Activated naive CD4-positive, alpha-beta T cell treated with anti-CD3 and anti-CD28 coated beads, Interleukin-2, amount 50 U/mL, for 24 hours (primary cell): ENCODE measurements at regions not wholly inside any gene's neighbourhood (a gene's known extent, or its start where the extent isn't known, plus 50 kb on each side); places are given as distances from the start of the nearest gene placed in this dataset.

Source experiments
- H3K27ac Mint-ChIP-seq: one replicate; pipeline ENCODE4 v1.8.0; 2021; ENCODE audit warnings: mild to moderate bottlenecking, mixed read lengths
- H3K27me3 Mint-ChIP-seq: one replicate; pipeline ENCODE4 v1.8.0; 2021; ENCODE audit warnings: mixed read lengths
- H3K36me3 Mint-ChIP-seq: one replicate; pipeline ENCODE4 v1.8.0; 2021; ENCODE audit warnings: mixed read lengths
- H3K4me1 Mint-ChIP-seq: one replicate; pipeline ENCODE4 v1.8.0; 2021; ENCODE audit warnings: mixed read lengths
- H3K4me3 Mint-ChIP-seq: one replicate; pipeline ENCODE4 v1.8.0; 2021; ENCODE audit warnings: mild to moderate bottlenecking, mixed read lengths
- H3K9me3 Mint-ChIP-seq: one replicate; pipeline ENCODE4 v1.8.0; 2021; ENCODE audit warnings: mixed read lengths

DNA sequence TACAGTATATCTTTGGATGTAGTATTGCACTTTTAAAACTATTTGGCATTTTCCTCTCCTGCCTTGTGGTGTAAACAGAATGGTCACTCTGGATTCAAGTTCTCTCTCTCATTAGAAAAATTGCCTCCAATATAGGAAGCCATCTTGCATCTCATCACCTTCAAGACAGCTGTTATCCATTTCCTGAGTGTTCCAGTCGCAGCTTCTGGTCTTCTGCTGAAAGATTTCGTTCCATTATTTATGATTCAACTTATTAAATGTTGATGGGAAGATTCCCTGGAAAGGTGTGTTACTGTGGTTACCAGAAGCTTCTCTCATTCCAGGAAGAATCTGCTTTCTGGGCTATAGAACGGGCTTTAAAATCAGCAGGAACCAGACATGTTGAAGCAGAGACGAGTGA is 568.3 kb upstream of the SLIT2 start:
- H3K27me3 Mint-ChIP-seq: no peaks in the 10 kb centered on the region
- no peak overlapping the region for H3K4me3 Mint-ChIP-seq
- peaks cover 16% of the 10 kb centered on the region for H3K9me3 Mint-ChIP-seq

DNA sequence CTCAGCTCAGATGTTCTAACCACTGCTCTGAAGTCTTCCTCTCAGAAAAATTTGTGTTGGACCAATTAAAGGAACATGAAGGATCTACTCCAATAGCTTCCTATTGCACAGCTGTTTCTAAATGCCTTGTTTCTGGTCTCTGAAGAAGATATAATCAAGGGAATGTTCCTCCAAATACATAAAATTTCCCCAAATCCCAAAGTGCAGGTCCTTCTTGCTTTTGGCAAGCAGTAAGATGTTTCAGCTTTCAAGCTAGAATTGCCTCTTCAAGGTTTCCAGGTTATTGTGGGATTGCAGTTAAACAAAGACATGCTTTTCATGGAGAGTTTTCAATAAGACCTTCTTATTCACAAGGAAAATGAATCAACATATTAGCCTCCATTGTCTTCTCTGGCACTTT is 574.5 kb upstream of the SLIT2 start:
- Mint-ChIP-seq H3K27ac (no peak overlapping the region), H3K9me3 (no peaks in the 10 kb centered on the region), H3K4me1 (no peaks in the 10 kb centered on the region), H3K36me3 (no peaks in the 10 kb centered on the region), H3K4me3 (no peak overlapping the region), H3K27me3 (no peaks in the 10 kb centered on the region)

More for the DNA sequence above, 568.3 kb upstream of the SLIT2 start:
- Mint-ChIP-seq H3K27ac (no peak overlapping the region), H3K36me3 (no peaks in the 10 kb centered on the region), H3K4me1 (no peaks in the 10 kb centered on the region)

DNA sequence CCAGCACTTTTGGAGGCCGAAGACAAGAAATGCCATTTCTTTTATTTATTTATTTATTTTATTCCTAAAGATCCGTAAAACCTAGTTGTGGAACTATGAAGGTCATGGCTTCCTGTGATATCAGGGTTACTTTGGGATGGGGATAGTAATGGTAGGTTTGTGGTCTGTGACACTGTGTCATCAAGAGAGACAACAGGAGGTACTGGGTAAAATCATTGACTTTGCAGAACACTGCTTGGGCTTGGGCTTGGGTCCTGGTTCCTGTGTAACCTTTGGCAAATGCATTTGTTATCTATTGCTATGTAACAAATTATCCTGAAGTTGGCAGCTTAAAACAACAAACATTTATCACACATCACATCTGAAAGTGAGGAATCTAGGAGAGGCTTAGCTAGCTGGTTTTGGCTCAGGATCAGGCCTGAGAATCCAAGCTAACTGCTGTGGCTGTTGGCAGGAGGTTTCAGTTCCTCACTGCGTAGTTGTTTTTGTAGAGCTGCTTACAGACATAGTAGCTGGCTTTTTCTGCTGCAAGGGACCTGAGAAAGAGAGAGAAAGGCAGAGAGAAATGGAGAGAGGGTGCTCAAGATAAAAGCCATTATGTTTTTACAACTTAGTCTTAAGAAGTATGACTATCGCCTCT is 576.4 kb upstream of the SLIT2 start:
- Mint-ChIP-seq H3K4me3 (no peak overlapping the region), H3K4me1 (no peaks in the 10 kb centered on the region), H3K27me3 (no peaks in the 10 kb centered on the region), H3K9me3 (no peaks in the 10 kb centered on the region), H3K27ac (no peak overlapping the region), H3K36me3 (no peaks in the 10 kb centered on the region)

DNA sequence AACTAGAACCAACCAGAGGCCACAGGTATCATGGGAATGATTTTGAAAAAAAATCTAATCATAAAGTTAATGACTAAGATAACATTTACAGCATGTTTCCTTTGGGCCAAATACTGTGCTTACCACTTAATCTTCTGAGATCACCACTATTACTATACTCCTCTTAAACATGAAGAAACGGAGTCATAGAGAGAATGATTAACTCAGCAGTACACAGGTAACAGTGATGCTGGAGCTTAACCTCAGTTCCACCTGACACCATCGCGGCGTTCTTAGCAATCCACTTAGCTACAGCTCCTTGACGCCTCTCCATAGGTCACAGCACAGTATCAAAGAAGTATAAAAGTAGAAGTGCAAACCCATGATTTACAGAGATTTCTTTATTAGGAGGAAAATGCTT is 592.6 kb upstream of the SLIT2 start:
- H3K27me3 Mint-ChIP-seq: no peaks in the 10 kb centered on the region
- H3K9me3 Mint-ChIP-seq: peaks cover 15% of the 10 kb centered on the region
- H3K4me1 Mint-ChIP-seq: no peaks in the 10 kb centered on the region
- no peak overlapping the region for H3K4me3 Mint-ChIP-seq
- H3K36me3 Mint-ChIP-seq: no peaks in the 10 kb centered on the region
- no peak overlapping the region for H3K27ac Mint-ChIP-seq

DNA sequence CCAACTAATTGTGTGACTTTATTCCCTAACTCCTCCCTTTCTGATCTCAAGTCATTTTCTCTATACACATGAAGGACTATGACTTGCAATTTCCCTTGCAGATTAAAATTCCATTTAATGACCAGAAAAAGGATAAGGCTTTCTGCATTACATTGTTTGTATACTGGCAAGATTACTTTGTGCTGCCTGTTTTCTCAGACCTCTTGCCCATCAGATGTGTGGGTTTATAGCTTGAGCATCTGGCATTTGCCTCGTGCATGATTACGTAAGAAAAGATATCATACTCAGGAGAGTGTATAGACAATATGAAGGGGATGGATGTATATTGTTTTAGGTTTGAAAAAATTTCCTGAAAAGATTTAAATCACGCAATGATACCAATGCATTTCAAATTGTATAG is 593.8 kb upstream of the SLIT2 start:
- no peaks in the 10 kb centered on the region for H3K36me3 Mint-ChIP-seq
- no peak overlapping the region for H3K4me3 Mint-ChIP-seq
- H3K27ac Mint-ChIP-seq: no peak overlapping the region
- H3K27me3 Mint-ChIP-seq: no peaks in the 10 kb centered on the region
- peaks cover 15% of the 10 kb centered on the region for H3K9me3 Mint-ChIP-seq
- H3K4me1 Mint-ChIP-seq: no peaks in the 10 kb centered on the region

DNA sequence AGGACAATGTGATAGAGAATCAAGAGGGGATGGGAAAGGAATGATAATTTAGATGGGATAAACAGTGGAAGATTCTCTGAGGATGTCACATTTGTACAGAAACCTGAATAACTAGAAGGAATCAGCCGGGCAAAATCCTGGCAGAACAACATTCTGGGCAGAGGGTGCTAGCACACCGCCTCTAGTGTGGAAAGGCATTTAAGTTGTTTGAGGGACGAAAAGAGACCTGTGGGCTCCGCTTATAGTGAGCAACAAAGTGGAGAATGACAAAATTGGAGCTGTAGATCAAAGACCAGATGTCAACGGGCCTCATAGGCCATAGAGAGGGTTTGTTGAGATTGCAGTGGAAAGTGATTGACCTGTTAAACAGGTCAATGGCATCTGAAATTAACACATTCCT is 596.0 kb upstream of the SLIT2 start:
- Mint-ChIP-seq H3K36me3 (no peaks in the 10 kb centered on the region), H3K27ac (no peak overlapping the region), H3K27me3 (no peaks in the 10 kb centered on the region), H3K4me3 (no peak overlapping the region), H3K4me1 (no peaks in the 10 kb centered on the region), H3K9me3 (peaks cover 14% of the 10 kb centered on the region)

DNA sequence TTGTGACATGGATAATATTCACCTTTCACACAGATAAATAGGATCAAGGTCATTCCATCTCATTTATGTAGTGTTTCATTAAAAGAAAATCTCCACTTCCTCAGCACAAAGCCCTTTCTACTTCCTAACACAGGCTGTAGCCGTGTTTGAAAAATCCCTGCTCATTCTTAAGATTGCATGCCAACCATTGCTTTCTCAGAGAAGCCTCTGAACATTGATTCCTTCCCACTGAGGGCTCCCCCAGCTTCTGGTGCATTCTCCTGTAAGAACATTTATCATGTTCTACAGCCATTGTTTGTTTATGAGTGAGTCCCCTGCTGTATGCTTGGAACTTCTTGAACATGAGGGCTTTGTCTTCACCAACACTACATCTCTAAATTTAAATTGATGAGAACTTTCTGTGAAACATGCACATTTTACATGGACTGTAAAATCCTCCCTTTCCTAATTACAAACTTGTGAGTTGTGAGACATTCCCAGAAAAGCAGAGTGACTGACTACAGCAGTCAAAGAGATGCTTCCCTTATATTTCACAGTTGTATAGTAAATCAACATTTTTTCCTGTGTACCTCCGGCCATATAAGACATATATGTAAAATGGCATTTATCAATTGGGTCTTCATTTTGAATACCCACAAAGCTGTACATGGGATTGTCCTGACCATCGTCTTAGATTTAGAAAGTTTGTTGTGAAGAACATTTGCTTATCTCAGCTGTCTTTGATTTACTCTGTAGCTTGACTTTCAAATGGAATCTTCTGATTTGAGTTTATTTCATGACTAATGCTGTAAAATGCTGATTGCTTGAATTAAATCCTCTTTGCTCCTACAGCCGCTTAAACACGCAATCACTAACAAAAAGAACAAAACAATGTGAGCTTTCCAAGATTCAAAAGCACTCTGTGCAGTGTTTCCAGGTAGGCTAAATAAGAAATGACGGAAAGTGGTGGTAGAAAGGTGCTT is 600.5 kb upstream of the SLIT2 start:
- Mint-ChIP-seq H3K4me3 (no peak overlapping the region), H3K27ac (no peak overlapping the region), H3K4me1 (no peaks in the 10 kb centered on the region), H3K9me3 (peaks cover 17% of the 10 kb centered on the region), H3K27me3 (no peaks in the 10 kb centered on the region), H3K36me3 (no peaks in the 10 kb centered on the region)

DNA sequence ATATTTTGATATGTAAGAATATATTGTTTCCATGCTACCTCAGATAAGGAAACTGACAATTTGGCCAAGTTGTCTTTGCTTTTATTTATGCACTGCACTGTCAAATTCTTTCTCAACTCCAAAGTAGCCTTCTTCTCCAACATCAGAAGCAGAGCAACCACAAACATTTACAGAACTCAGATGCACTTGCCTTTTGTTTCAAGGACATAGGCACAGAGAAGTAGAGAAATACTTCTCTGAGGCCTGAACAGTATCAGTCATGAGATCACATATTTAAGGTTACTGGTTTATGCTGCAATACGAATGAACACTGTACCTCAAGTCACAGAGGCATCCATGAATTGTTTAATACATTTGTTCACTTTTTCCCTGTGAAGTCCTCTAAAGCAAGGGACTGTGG is 606.1 kb upstream of the SLIT2 start:
- Mint-ChIP-seq H3K36me3 (no peaks in the 10 kb centered on the region), H3K9me3 (peaks cover 21% of the 10 kb centered on the region), H3K4me3 (no peak overlapping the region), H3K27me3 (no peaks in the 10 kb centered on the region), H3K4me1 (no peaks in the 10 kb centered on the region), H3K27ac (no peak overlapping the region)

DNA sequence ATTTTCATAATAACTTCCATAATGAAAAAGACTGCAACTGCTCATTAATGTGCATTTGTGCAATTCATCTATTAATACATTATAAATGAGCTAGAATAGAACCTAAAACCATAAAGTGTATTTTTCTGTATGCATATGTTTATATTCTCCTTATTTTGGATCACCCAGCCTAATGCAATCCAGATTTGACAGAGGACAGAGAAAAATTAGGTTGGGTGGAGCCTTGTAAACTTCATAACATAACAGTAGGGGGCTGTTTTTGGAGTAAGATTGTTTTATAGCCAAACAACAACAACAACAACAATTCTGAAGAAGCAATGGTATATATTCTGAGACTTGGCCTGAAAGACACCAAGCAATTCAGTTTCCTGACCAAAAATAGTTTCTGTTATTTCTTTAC is 615.3 kb upstream of the SLIT2 start:
- Mint-ChIP-seq H3K4me3 (no peak overlapping the region), H3K4me1 (no peaks in the 10 kb centered on the region), H3K9me3 (peaks cover 5% of the 10 kb centered on the region), H3K27ac (no peak overlapping the region), H3K27me3 (no peaks in the 10 kb centered on the region), H3K36me3 (no peaks in the 10 kb centered on the region)

DNA sequence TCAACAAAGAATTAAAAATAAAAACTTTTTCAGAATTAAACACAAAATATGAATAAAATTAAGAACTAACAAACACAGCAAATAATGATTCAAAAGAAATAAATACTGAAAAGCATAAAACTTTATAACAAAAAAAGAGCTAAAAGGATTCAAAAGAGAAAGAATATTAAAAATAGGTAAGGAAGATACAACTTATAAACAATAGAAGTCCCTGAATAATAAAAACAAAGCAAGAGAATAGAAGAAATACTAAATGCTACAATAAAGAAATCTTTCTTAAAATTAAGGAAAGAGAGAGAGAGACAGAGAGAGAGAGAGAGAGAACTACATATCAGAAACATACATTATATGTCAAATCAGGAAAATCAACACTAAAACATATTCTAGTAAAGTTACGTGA is 619.9 kb upstream of the SLIT2 start:
- no peaks in the 10 kb centered on the region for H3K9me3 Mint-ChIP-seq
- H3K4me3 Mint-ChIP-seq: no peak overlapping the region
- no peak overlapping the region for H3K27ac Mint-ChIP-seq
- H3K27me3 Mint-ChIP-seq: no peaks in the 10 kb centered on the region
- no peaks in the 10 kb centered on the region for H3K36me3 Mint-ChIP-seq
- H3K4me1 Mint-ChIP-seq: no peaks in the 10 kb centered on the region

DNA sequence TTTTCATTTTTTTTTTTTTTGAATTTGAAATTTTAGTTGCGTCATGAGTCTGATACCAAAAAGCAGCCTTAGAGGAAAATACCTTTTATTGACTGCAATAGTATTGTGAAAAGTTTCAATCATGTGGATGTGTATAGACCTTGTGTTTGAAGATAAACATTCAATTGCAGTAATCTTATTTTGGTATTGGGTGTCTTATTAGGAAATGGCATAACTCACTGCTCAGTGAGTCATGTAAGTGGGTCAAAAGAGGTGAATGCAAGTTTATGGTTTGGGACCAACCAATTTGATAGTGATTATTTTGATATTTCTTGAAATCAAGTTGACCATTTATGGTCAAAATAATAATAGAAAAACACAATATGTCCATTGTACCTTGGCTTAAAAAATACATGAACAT is 627.8 kb upstream of the SLIT2 start:
- H3K4me3 Mint-ChIP-seq: no peak overlapping the region
- H3K4me1 Mint-ChIP-seq: no peaks in the 10 kb centered on the region
- H3K27me3 Mint-ChIP-seq: no peaks in the 10 kb centered on the region
- H3K36me3 Mint-ChIP-seq: no peaks in the 10 kb centered on the region
- H3K9me3 Mint-ChIP-seq: peaks cover 15% of the 10 kb centered on the region
- H3K27ac Mint-ChIP-seq: no peak overlapping the region

DNA sequence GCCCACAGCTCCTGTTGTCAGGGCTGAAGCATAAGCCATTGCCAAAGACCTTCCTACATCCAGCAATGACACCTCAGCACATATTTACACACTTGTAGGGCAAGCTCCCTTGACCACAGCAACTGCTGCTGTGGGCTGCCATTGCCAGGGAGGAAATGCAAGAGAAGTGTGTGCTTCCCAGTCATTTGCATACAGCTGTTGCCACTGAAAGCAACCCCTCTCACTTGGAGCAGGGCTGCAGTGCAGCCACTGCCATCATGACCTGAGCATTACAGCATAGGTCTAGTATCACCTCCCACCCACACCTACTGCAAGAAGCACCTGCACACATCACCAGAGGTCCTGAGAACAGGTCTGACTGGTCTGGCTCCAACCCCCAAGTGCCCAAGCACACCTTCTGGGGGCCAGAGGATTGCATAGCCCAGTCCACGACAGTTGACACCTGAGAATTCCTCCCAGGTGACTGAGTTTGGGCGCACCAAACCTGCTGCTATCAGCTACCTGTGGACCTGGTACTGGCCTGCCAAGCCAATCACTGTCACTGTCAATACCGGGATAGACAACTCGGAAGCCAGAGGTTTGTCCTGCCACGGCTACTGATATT is 636.5 kb upstream of the SLIT2 start:
- Mint-ChIP-seq H3K27me3 (no peaks in the 10 kb centered on the region), H3K4me1 (no peaks in the 10 kb centered on the region), H3K9me3 (peaks cover 14% of the 10 kb centered on the region), H3K27ac (no peak overlapping the region), H3K36me3 (no peaks in the 10 kb centered on the region), H3K4me3 (no peak overlapping the region)

DNA sequence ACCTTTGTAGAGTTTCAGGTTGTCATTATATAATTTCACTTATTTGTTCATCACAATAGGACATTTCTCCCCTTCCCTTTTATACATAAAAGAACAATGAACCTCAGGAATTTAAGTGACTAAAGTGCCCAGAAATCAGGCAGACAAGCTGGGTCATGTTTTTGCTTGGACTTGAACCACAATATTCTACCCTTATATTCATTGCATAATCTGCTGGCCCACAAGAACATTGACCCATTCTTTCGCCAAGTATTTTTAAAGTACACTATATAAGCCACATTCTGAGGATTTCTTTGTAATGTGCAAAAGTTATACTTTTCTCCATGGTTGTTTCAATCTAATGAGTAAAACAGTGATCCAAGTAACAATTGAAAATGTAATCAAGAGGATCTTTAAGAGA is 637.5 kb upstream of the SLIT2 start:
- Mint-ChIP-seq H3K36me3 (no peaks in the 10 kb centered on the region), H3K4me1 (no peaks in the 10 kb centered on the region)

DNA sequence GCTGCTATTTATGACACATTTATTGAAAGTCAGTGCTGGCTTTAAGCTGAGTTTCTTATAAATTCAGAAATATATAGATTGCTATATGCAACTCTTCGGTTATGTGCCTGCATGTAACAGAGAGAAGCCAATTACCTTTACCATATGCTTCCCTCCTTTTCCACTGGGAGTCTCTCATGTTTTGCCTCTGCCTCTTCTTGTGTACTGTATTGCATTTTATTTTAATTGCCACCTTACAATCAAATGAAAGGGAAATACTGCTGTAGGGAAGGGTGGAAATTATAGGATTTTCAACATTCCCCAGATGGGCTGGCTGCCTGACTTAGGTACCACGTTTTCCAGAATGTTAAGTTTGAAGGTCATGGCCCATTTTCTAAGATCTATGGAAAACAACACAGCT is 655.4 kb upstream of the SLIT2 start:
- H3K27ac Mint-ChIP-seq: no peak overlapping the region
- no peak overlapping the region for H3K4me3 Mint-ChIP-seq
- peaks cover 3% of the 10 kb centered on the region for H3K9me3 Mint-ChIP-seq
- H3K4me1 Mint-ChIP-seq: no peaks in the 10 kb centered on the region
- H3K36me3 Mint-ChIP-seq: no peaks in the 10 kb centered on the region
- no peaks in the 10 kb centered on the region for H3K27me3 Mint-ChIP-seq

More for the DNA sequence above, 637.5 kb upstream of the SLIT2 start:
- Mint-ChIP-seq H3K9me3 (peaks cover 21% of the 10 kb centered on the region), H3K27me3 (no peaks in the 10 kb centered on the region), H3K4me3 (no peak overlapping the region), H3K27ac (no peak overlapping the region)

DNA sequence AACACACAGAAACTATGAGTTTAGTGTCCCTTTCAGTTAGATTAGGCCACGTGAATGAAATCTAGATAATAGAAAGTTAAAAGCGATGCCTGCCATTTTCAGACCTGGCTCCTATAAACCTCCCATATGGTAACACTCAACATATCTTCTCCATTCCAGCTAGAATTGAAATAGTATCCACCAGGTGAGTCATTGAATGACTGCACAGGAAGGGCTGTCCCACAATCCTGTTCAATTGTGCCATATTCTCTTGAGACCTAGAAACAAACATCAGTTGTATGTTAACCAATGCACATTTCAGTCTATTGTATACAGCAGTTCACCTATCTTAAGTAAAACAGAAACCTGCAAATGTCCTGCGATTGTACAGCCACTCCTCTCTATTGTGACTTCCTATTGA is 659.3 kb upstream of the SLIT2 start:
- no peak overlapping the region for H3K4me3 Mint-ChIP-seq
- no peaks in the 10 kb centered on the region for H3K27me3 Mint-ChIP-seq
- no peak overlapping the region for H3K27ac Mint-ChIP-seq
- no peaks in the 10 kb centered on the region for H3K36me3 Mint-ChIP-seq
- no peaks in the 10 kb centered on the region for H3K4me1 Mint-ChIP-seq
- H3K9me3 Mint-ChIP-seq: peaks cover 3% of the 10 kb centered on the region
